ENCODE measurements at regions not wholly inside any gene's neighbourhood (a gene's known extent, or its start where the extent isn't known, plus 50 kb on each side); places are given as distances from the start of the nearest gene placed in this dataset.
"Not testable (repeated sequence)": the region's sequence is repeated elsewhere in the genome, so short reads cannot be mapped to it uniquely, and the experiment has no call there.

DNA sequence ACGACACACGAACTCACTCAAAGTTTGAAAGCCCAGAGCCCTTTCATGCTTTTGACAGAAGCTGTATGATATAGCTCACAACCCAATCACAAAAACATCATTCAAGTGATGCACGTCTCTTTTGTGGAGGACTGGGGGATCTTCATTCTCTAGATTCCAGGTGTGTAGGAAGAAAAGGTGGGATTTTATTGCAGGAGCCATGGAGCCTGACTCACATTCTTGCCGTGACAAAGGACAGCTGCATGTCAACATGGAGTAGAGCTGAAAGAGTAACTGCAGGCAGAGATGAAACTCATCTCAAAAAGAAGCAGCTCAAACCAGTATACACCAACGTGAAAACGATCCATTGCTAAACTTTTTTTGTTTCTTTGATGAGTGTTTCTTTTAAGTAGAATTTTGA, 50.9 kb upstream of the PDE1A start:
- DNase-seq (ENCODE audit: low spot score) = no peak

DNA sequence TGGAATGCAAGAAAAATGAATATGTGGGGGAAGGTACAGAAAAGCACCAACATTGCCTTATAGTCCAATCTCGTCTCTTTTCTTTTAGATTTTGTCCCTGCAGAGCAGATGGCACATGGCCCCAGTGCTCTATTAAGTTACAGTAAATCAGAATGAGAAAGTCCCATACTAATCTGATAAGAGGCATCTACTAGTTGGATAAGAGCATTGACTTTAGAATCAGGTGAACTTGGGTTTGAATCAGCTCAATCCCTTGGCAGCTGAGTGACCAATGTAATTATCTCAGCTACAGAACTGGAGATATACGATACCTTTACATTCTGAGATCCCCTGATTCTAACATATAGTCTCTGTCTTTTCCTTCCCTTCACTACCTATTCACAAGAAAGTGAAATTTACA, 54.8 kb upstream of the PDE1A start:
- DNase-seq (ENCODE audit: low spot score) = no peak

DNA sequence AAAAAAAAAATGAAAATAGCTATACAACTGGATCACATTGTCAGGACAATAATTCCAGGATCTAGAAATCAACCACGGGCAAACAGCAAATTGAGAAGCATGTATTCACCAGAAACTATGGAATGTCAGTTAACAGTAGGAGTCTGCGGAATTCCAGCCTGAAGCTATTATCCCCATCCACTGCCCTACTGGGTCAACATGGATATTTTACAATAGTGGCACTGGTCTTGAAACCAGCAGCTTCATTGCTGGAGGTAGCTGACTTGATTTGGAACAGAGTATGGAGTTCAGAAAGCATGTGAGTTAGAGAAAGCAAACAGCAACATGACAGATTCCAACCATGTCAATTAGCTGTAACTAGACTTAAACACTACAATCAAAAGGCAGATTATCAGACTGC, 55.7 kb upstream of the PDE1A start:
- no peak for DNase-seq (ENCODE audit: low spot score)

DNA sequence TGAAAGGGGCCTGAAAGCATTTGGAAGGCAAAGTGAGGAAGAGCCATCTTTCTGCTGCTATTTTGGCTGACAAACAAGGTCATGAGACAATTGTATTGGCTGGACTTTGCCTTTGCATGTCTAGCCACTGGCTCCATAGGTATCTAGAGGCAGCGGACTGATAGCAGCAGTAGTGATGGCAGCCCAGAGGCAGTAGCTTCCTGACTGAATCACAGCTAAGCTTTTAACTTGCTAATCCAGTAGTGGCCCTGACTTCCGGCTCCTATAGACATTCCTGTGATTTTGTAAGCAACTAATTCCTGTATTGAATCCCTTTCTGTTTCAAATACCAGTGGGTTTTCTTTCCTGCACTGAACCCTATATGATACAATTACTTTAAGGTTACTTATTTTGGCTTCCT, 69.8 kb upstream of the PDE1A start:
- DNase-seq (ENCODE audit: low spot score) = no peak

DNA sequence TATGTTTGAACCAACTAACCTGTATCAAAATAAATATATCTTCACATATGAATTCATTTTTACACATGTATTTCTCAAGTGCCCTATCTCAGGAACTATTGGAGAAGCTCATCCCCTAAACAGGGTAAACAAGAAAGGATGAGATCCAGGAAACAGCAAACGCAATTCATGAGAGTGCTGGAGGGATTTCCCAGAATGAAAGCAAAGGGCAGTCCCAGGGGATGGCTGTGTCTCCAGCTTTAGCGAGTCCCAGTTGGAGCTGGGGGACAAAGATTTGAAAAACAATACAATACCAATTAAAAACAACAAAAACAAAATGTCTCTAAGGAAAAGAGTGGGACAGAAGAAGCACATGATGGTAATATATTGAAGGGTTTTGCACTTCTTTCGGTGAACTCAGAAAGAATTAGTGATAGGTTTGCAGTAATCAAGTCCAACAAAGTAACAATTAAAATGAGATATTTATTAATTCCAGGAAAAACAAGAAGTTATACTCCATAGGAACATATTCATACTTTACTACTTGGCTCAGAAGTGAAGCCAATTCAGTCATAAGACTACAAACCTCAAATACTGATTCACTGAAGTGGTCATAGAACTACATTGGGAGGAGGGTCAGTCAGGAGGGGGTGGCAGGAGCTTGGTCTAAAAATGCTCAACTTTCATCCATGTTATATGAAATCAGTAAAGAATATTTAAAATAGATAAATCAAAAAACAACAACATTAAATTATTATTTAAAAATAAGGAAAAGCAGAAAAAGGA, 73.1 kb upstream of the PDE1A start:
- DNase-seq (ENCODE audit: low spot score) = no peak

DNA sequence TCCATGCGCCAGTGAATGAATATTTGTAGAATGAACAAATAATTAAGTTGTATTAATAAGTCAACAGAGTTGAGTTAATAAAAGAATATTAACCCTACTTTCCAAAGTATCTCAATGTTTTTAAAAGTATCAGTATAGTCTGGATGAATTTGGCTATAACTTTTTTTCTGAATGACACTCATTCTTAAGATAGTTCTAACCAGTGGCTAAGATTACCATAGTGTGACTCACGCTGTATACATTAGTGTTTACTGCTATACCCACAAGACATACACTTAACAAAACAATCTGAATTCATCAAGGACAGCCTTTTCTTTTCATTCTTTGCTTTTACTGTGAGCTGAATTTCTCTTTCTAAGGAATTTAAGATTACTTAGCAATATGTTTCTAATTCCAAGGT, 77.0 kb upstream of the PDE1A start:
- no peak for DNase-seq (ENCODE audit: low spot score)

DNA sequence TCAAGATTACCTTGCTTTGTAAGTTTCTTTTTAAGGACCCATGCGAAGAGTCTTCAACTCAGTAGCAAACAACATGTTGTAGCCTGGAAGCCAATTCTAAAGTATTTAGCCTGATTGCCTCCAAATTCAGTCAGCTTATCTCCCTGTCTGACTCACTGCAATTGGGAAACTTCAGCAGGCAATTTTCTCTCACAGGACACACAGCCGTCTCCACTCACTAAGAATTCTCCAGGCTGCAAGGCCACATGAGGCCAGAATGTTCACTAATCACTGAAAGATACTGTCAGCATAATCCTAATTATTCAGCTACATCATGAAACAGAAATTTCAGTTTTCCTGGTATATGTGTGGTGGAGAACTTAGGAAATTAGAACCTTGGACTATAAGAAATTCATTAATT, 78.1 kb upstream of the PDE1A start:
- DNase-seq (ENCODE audit: low spot score) = no peak

DNA sequence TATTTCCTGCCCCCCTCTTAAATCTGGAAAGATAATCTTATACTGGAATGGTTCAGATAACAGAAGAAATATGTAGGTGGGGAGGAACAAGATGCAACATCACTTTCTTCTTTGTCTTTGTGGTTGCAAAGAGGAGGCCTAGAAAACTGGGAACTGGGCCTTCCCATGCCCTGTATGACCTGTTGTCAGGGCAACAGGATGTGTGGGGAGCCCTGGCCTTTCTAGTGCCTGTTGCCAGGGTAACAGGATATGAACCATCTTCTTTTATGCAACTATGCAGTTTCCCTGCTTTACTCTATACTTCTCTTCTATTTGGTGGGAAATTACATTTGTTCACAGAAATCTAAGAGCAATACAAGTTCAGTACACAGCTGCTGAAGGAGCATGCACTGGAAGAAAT, 79.8 kb upstream of the PDE1A start:
- no peak for DNase-seq (ENCODE audit: low spot score)

DNA sequence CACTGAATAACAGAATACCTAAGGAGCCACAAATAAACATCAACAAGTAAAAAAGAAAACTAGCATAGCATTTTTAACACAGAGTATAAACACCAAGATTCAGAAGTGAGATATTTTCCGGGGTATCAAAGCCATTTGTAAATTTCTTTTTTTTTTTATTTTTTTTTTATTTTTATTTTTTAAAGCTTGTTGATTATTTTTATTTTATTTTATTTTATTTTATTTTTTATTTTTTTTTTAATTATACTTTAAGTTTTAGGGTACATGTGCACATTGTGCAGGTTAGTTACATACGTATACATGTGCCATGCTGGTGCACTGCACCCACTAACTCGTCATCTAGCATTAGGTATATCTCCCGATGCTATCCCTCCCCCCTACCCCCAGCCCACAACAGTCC, 81.7 kb upstream of the PDE1A start:
- DNase-seq (ENCODE audit: low spot score) = not testable (repeated sequence)

DNA sequence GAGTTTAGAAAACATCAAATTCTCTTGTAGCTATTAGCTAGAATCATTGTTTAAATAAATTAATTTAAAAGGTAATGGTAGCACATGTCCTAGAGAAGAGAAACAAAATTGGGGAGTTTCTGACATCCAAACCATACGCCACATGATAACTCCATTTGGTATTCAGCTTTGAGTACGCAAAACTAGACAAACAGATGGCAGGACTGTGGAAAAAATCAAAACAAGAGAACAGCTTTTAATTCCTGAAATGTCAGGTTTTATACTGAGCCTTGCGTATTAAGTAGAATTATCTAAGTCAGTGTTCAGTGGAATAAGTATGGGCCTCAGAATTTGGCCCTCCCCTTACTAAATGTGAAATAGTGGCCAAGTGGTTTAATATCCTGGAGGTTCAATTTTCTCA, 82.4 kb upstream of the PDE1A start:
- no peak for DNase-seq (ENCODE audit: low spot score)

DNA sequence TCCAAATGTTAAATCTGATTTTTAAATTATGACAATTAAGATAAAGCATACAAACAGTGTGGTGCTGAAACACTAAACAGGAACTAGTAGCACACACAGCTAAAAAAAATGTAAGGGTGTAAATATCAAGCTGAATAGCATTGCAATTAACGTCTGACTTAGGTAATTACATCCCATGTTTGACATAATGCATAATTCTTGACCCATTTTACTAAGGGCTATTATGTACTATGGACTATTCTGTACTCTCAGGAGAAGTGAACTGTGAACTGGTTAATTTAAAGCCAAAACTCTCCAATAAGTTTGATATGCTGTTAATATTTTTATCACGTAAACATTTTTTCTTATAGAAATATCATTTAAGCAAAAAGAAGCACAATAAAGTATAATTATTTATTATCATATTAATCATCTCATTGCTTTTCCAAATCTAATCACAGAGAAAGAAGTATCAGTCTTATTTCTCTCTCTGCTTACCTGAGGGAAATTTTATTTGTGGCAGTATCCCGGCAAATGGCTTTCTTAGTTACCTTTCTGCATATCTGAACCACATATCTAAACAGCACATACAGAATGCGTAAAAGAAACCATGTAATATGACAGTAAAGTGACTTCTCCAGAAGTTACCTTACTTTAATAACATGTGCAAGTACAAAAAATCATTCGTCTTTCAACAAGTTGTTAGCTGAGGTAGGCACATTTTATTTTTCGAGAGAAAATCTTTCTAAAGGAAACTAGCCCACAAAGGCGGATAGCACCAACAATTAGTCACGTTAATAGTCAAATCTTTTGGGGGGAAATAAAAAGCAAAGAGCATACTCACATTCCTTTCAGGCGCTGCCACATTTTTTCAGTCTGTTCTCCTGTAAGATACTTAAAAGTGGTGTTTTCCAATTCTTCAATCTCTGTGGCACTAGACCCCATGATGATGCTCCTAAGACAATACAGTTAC, 94.9 kb upstream of the PDE1A start:
- no peak for DNase-seq (ENCODE audit: low spot score)

DNA sequence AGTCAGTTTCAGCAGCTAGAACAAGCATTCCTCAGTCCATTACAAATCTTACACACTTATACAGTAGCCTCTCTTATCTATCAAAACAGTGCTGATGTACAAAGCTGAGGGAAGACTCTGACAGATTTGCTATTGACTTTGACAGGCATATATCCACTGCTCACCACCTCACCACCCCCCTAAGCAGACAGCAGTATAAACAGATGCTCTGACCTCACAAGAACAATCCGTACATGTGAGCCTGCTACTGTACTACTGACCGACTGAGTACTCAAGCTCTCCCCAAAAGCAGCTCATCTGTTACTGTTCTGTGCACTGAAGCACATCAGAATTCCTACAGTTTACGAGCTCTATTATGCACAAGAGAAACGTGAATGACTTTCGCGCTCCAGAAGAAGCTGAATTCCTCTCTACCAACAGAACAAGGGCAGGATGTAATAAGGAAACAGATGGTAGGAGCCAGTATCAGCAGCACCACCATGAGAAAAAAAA, 95.6 kb upstream of the PDE1A start:
- peak; percentile 7 for DNase-seq (ENCODE audit: low spot score)

DNA sequence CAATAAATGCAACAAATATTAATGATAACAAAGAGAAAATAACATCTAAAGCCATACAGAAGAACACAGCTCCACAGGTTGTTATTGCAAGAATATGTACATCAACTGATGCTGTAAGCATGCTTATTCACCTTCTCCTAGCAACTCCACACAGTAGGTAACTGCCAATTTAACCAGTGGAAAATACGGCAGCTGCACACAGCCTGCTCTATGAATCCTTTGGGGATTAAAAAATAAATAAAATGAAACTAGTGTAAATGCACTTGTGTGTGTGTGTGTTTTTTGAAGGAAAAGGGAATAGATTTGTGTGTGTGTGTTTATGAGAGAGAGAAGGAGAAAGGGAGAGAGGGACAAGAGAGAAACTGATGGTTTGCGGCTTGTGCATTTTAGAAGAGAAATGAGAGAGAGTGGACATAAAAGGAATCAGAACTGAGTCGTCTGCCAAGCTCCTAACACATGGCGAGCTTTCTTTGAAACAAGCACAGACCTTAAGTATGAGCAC, 96.2 kb upstream of the PDE1A start:
- no peak for DNase-seq (ENCODE audit: low spot score)

DNA sequence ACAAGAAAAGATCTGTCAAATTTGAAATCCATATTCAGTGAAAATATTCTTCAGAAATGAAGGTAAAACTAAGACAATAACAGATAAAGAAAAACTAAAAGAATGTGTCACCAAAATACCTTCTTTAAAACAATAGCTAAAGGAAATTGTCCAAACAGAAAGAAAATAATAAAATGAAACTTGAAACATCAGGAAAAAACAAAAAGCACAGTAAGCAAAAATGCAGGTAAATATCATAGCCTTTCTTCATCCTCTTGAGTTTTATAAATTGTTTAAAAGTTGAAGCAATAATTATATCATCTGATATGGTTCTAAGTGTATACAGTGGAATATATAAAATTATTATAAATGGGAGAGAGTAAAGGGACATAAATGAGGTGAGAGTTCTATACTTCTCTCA, 103.8 kb upstream of the PDE1A start:
- no peak for DNase-seq (ENCODE audit: low spot score)

DNA sequence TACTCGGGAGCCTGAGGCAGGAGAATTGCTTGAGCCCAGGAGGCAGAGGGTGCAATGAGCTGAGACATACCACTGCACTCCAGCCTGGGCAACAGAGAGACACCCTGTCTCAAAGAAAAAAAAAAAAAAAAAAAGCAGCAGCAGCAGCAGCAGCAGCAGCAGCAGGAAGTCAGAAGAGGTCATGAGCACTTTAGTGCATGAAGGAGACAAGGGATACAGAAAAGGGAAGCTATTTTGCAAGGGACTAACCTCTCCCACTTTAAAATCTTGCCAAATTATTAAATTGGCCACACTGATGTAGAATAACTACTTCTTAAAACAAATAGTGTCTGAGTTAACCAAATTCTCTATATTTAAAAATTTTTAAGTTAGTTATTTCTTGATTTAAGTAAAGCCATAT, 113.4 kb upstream of the PDE1A start:
- no peak for DNase-seq (ENCODE audit: low spot score)

DNA sequence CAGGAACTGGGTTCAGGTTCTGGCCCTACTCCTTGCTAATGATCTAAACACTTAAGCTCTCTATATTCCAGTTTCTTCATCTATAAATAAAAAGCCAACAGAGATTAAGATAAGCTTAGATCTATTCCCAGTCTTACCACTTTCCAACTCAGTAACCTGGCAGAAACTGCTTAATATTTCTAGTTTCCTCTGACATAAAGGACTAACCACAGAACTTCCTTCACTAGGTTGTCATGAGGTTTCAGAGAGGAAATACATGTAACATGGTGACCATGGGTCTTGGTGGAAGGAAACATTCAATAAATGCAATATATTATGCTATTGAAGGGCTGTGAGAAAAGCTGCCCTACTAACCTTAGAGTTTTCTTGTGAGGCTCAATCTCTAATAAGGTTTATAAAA, 114.4 kb upstream of the PDE1A start:
- DNase-seq (ENCODE audit: low spot score) = no peak

DNA sequence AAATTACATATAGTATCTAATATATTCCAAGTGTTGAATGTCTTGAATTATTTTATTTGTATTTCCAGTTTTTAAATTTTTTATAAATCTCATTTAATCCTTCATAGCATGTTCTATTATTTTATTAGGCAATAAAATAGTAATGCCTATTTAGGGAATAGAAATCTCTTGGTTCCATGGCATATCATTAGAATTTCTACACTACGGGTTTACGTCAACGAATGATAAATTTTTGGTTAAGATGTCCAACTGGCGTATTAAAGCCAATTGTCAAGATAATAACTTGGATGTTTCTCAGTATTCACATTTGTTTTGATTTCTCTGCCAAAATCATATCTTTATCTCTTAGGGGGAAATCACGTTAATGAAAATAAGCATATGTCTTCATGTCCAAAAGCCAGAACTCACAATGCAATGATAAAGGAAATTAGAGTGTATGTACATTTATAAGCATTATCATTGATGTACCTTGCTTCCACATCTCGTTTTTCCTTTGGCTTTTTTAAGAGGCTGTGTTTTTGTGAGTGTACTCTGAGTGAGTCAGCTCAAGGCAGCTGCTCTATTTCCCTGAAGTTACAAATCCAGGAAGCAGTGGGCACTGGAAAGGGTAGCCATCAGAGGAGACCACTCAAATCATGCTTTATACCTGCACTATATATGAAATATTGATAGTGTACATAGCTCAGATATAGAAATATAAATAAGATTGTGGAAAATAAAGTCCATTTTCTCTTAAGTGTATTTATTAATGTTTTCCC, 115.8 kb upstream of the PDE1A start:
- no peak for DNase-seq (ENCODE audit: low spot score)

DNA sequence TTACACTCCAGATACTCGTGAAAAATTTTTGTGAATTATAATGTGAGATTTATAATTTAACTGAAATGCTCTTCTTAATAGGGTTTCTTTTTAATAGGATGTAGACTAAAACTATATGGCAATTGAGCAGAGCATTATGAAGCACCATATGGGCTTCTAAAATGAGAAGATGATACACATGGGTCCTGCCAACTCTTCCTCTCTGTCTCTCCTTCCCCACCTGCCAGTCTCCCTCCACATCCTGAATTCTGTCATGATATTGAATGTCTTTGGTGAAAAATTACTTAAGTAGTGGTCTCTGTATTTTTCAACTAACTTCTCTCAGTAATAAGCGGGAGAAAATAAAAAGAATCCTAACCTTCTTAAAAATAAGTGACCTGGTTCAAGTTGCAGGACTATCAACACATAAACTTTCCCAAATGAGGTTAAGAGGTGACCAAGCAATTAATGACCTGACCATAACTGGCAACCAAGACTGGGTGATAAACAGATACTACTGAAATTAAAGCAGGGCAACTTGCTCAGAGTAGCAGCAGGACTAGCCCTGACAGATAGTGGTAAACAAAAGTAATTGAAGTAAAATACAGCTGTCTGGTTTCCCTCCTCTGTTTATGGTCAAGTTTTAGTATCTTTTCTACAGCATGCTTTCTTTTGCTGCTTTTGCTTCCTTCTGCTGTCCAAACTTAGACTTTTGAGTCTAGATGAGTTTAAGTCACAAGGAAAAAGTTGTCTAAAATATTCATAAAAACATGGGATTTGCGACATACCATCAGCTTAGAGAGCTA, 117.1 kb upstream of the PDE1A start:
- DNase-seq (ENCODE audit: low spot score) = no peak

DNA sequence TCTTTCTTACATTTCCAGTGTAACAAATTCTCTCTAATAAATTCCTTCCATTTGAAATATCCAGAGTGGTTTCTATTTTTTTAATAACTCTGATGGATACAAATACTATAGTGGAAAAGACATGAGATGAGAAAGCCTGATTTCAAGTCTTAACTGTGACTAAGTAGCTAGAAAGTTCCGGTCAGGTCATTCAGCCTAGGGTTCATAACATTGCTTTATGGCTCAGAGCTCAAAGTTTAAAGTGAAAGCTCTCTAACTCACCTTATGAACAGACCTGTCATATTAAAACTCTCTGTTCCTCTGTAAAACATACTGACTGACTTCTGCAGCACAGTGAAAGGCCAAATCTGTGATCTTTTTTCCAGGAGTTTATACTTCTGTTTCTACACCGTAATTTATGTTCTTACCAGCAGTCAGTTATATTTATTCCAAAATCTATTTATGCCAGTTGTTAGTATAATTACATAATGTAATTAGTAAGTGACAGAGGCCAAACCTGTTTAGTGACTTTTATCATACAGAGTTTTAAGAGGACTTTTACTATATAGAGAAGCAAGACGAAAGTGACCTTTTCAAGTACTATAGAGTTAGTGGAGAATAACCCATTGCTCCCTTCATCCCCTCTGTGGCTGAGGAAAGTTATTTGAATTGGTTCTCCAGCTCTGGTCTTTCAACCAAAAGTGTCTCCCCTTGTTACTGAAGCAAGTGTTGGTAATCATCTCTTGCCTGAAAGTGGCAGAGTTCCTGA, 118.8 kb upstream of the PDE1A start:
- no peak for DNase-seq (ENCODE audit: low spot score)

DNA sequence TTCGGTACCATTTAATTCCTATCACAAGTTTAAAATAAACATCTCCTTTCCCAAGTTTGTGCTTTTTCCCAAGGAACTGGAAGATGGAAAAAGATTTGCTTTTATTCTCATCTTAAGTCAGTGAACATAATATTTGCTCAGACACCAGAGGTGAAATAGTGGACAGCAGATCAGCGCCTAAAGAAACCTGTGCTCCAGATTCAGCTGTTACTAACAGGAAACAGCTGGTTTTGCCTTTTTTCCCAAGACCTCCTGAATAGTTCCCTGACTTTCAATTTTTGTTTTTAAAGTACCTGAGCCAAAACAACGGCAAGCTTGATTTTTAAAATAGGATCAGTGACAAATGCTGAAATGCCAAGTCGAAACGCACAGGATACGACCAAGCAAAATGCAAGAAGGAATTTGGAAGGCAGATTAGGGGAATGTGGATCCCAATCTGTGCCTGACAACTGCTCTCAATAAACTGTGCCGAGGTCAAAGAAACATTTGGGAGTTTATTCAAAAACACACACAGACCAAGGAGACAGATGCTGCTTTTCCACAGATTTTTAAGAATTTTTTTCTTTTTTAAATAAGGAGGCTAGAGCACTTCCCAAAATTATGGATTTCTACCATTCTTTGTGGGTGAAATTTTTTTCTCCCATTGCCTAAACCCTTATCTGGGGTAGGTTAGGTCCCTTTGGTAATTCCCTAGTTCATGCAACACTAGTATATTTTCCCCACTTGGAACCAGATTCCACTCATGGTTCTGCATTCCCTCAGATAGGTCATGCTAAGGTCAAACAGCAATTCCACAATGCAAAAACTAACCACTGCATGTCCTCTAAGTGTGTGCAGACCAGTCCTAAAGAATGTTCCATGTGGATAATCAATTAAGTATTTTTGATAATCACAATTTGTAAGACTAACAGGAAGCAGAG, 121.5 kb upstream of the PDE1A start:
- no peak for DNase-seq (ENCODE audit: low spot score)

All from kidney capillary endothelial cell (primary cell).